HG03520 (cell line): ENCODE measurements at regions not wholly inside any gene's neighbourhood (a gene's known extent, or its start where the extent isn't known, plus 50 kb on each side); places are given as distances from the start of the nearest gene placed in this dataset.

Experiments used
- ATAC-seq: cut with Tn5 transposase; IDR thresholded peaks from one replicate; pipeline ENCODE4 v1.9.1; 2021; ENCODE audit warnings: mild to moderate bottlenecking, moderate library complexity; ENCODE audit not compliant: unreplicated experiment

- no peak for ATAC-seq
Observed at GRCh38 chr3:102599819-102600576, 165.2 kb downstream of the ZPLD1 start.

DNA sequence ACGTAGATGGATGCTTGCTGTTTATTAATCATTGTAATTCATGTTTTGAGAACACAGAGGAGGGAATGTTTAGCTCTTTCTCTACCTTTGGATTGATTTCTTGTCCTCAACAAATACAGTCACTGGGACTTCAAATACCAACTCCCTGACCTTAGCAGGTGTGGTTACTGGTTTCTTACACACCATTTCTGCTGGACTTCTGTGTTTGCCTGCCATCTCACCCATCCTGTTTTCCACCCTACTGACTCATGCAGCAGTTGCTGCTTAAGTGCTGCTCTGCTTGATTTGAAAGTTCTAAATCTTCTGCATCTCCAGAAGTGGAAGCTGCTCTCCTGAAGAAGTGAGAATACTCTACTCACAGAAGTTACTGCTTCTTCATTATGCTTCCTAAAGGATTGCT is 170.3 kb downstream of the ZPLD1 start:
- no peak for ATAC-seq

- no peak for ATAC-seq
Observed at GRCh38 chr3:102608875-102609274, 174.1 kb downstream of the ZPLD1 start.

DNA sequence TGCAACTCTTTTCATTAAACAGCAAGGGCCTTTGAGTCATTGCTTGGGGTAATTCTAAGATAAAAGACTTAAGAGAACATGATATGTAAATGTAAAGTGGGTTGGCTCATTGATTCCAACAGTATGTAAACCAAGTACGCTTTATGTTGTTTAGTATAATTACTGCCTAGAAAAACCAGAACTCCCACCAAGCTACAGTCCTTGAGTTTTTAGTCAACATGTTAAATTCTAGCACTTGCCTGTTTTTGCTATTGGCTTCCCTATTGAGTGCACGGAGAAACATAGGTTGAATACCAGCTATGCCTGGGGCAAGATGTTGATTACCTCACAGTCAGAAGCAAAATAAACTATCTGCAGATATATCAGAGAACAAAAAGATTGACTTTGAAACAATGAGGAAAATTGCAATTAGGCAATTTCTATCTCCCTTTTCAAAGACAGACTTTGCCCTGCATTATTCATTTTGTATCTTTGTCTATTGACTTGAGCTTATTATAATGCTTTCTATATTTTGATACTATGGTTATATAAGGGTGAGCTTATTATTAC is 179.3 kb downstream of the ZPLD1 start:
- ATAC-seq: no peak

- no peak for ATAC-seq
Observed at GRCh38 chr3:102614585-102614984, 179.8 kb downstream of the ZPLD1 start.

DNA sequence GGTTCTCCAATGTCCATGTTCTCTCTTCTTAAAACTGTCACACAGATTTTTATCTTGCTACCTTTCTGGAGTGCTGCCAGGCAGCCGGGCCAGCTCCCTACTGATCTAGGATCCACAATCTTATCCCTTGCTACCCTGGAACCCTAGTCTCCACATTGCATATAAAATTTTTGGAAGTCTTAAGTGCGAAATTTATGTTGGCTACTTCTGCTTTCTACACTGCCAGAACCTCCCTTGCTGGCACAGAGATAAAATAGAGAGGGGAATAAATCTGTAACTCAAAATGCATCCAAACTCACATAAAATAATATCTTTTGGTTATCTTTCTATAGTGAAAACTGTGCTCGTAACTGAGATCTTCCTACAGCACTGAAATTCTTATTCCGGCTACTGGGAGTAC is 182.6 kb downstream of the ZPLD1 start:
- ATAC-seq: no peak

GRCh38 chr3:102619361-102619760 is 184.5 kb downstream of the ZPLD1 start:
- ATAC-seq: no peak

DNA sequence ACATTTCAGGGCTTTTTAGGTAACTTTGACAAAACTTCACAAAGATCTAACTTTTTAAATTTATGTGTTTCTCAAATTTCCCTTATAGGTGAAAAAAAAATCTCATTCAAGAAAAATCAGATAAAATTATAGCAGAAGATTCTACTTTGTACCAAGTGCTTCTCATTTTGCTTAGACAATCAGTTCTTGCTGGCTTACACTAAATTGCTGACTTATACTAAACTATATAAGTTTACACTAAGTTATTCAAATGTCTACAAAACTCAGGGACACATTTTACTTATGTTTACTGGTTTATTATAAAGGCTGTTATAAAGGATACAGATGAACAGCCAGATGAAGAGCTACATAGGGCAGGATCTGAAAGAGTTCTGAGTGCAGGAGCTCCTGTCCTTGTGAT is 195.1 kb downstream of the ZPLD1 start:
- ATAC-seq: no peak

DNA sequence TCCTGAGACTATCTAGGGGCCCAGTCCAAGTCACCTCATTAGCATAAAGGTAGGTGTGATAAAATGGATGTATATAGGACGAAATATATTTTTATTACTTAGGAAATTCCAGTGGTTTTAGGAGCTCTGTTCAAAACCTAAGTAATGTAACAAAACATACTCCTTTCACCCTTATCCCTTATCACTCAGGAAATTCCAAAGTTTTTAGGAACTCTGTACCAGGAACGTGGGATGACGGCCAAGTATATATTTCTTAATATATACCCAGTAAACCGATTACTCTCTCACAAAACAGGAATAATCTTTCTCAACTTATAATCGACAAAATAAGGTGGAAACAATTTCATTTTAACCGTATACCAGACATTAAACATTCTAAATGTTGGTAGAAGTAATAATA is 195.7 kb downstream of the ZPLD1 start:
- no peak for ATAC-seq

- ATAC-seq: no peak
Observed at GRCh38 chr3:102643546-102643945, 208.7 kb downstream of the ZPLD1 start.

DNA sequence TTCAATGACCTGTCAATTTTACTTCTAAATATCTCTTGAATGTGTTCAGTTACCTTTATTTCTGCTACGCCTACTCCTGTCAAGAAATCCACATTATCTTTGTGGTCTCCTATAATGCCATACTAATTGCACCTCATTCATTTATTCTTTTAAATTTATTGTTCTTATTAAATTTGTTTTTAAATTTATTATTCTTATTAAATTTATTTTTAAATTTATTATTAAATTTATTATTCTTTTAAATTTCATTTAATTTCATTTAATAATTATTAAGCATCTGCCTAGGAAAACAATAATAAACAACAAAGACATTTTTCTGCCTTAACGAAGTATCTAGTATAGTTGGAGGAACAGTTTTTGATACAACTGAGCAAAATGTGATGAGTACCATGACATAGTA is 211.7 kb downstream of the ZPLD1 start:
- ATAC-seq: no peak

GRCh38 chr3:102660653-102661052 is 225.8 kb downstream of the ZPLD1 start:
- ATAC-seq: no peak

DNA sequence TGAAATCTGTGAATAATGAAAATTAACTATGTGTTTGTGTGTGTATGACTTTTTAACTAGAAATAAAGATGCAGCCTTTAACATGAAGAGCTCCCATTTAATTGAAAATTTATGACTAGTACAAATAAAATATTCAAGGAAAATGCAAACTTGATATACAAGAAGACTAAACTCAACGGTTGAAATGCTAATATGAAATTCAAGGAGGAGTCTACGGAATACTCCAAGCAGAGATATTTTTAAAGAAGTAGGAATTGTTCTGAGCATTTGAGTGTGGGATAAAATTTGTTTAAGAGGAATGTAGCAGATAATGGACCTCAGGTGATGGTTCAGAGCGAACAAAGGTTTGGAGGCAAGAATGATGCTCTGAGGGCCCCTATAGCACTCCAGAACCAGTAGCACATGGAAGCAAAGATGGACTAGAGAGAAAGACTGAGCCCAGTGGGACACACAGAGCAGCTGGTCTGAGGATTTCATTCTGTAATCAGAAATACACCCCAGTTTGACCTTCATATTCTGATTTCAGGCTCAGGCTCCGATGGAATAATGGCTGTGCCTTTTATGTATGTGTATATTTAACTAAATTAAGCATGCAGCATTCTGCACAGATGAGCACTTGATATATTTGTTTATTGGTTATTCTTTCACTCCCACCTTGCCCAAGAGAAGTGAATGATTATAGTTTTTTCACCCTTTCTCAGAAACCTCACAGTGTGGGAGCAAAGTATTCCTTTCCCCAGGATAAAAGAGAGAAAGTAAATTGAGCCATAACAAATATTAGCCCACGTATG is 227.1 kb downstream of the ZPLD1 start:
- ATAC-seq: no peak

DNA sequence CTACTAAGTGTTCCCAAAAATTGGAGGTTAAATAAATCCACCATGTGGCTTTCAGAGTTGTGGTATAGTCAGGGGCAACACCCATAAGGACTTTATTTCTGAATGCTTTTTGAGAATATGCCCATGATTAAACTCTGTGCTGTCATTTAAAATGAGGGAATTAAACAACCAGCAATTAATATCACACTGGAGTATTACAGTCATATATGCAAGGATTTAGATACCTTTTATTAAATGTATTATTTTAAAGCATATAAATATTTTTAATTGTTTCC is 227.6 kb downstream of the ZPLD1 start:
- ATAC-seq: no peak

- no peak for ATAC-seq
Observed at GRCh38 chr3:102664126-102664525, 229.3 kb downstream of the ZPLD1 start.

- no peak for ATAC-seq
Observed at GRCh38 chr3:102665183-102665582, 230.4 kb downstream of the ZPLD1 start.

- no peak for ATAC-seq
Observed at GRCh38 chr3:102668247-102668646, 233.4 kb downstream of the ZPLD1 start.

- ATAC-seq: no peak
Observed at GRCh38 chr3:102670986-102671385, 236.2 kb downstream of the ZPLD1 start.

GRCh38 chr3:102672305-102672704 is 237.5 kb downstream of the ZPLD1 start:
- no peak for ATAC-seq

DNA sequence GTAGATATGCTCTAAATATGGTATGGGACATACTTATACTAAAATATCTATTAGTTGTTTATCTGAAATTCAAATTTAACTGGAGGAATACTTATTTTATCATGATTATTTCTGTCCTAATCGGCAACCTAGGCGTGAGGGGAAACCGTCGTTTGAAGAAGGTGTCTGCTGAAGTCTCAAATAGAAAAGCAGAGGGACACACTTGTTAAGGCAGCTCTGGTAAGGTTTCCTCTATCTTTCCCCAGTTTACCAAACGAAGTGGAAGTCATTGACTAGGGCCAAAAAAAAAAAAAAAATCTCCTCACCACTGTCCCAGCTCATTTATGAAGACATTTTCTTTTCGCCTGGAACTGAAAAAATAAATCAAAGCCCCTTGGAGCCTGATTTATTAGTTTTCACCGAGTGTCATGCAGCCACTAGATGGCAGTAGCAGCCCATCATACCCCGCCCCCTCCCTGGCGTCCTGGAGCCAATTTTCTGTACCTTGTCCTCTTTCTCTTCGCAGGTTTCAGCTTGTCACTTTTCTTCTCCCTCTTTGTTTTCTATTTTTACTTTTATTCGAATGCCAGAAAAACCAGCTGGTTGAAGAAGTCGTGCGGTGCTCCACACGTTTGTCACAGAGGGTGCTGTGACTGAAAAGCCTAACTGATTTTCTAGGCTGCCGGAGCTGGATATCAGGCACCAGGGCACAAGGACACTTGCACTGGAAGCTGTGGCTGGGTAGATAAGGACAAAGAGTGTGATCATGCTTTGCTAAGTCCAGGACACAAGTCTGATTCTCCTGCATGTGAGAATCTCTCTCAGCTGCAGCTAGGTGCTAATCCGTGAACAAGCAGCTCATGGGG is 238.7 kb downstream of the ZPLD1 start:
- peak; percentile 81 for ATAC-seq

GRCh38 chr3:102674284-102674683 is 239.5 kb downstream of the ZPLD1 start:
- ATAC-seq: no peak
